ENCODE measurements at regions not wholly inside any gene's neighbourhood (a gene's known extent, or its start where the extent isn't known, plus 50 kb on each side); places are given as distances from the start of the nearest gene placed in this dataset.

- TF ChIP-seq CTCF (IDR thresholded peaks at IDR 0.05) = no peak
- no peak for TF ChIP-seq POLR2A (IDR thresholded peaks at IDR 0.05)
These were observed 111.3 kb upstream of the IRX3 start for GRCh38 chr16:54397838-54398237.
